NCI-H1694 treated with DMSO at 0.1 percent for 48 hours (cell line): ENCODE measurements at regions not wholly inside any gene's neighbourhood (a gene's known extent, or its start where the extent isn't known, plus 50 kb on each side); places are given as distances from the start of the nearest gene placed in this dataset.
"Not testable (repeated sequence)": the region's sequence is repeated elsewhere in the genome, so short reads cannot be mapped to it uniquely, and the experiment has no call there.

Experiments used
- DNase-seq: peaks from one replicate; lab custom pipeline; 2025; lab: John Stamatoyannopoulos, UW

DNA sequence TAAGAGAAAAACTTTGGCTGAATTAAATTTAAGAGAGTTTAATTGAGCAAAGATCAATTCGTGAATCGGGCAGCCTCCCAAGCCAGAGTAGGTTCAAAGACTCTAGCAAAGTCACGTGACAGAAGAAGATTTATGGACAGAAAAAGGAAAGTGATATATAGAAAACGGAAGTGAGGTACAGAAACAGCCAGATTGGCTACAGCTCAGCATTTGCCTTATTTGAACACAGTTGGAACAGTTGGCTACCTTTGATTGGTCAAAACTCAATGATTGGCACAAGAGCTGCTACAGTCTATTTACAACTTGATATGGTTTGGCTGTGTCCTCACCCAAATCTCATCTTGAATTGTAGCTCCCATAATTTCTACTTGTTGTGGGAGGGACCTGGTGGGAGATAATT lies 102.6 kb downstream of the PLG start:
- DNase-seq = no peak

DNA sequence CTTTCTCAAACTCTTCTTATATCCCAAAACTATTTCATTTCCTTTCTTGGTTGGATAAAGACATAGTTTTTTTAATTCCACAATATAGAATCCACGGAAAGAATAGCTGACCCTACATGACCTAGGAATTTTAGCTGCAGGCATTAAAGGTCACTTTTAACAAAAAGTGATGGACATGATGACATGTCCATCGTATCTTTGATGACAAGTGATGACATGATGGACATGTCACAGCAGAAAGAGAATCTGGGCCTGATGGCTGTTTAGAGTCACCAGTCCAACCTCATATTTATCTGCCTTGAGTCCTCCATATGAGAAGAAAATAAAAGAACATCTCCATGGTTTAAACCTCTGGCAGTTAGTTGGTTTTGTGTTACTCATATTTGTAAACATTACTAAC lies 106.2 kb downstream of the PLG start:
- DNase-seq = no peak

DNA sequence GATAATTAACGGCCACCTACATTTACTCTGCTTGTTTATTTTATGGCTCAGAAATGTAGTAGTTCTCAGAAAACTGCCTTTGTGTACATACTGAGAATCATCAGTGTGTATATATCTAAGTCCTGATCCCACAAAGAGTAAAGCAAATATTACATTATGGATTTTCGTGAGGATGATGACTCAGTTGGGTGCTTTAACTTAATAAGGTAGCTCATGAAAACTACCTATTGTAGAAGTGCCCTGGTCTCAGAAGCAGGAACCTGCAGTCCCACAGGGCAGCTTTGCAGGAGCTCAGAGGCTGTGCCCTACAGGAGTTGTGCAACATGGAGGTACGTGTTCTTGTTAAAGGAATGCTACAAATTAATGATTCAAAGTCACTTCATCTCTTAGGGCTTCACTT lies 108.2 kb downstream of the PLG start:
- DNase-seq = no peak

DNA sequence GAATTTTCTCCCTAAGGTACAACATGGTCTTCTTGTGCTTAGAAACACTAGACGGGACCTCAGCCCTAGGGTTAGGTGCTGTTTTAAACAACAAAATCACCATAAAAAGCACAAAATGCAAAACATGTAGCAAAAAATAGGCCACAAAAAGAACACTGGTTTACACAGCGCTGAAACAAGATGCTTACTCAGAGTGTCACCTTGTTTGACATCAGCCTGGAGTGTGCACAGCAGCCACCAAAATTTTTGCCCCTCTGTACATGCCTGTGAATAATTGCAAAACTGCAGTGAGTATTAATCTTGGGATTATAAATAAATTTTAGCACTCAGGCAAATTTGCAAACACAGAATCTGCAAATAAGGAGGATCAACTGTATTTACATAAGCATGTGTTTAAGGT lies 110.1 kb downstream of the PLG start:
- DNase-seq = no peak

DNA sequence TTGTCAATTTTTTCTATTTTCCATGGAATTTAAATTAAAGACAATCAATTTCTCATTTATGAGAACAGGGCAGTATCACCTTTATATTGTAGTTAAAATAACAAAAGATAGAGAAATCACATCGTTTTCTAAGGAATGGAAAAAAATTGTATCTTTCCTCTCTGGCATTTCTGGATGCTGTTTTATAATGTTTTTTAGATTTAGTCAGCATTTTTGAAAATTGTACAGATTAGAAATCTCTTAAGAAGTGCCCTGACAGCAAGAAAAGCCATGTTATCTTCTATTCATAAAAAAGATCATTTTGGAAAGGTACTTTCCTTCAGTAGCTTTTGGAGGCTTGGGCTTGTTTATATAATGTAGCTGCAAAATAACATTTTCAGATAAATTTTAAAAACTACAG lies 116.9 kb downstream of the PLG start:
- DNase-seq = no peak

DNA sequence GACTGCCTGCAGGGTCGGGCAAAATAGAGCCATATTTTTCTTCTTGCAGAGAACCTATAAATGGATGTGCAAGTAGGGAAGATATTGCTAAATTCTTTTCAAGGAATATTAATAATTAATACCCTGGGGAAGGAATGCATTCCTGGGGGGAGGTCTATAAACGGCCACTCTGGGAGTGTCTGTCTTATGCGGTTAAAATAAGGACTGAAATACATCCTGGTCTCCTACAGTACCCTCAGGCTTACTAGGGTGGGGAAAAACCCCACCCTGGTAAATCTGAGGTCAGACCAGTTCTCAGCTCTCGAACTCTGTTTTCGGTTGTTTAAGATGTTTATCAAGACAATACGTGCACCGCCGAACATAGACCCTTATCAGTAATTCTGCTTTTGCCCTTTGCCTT lies 118.6 kb downstream of the PLG start:
- not testable (repeated sequence) for DNase-seq

DNA sequence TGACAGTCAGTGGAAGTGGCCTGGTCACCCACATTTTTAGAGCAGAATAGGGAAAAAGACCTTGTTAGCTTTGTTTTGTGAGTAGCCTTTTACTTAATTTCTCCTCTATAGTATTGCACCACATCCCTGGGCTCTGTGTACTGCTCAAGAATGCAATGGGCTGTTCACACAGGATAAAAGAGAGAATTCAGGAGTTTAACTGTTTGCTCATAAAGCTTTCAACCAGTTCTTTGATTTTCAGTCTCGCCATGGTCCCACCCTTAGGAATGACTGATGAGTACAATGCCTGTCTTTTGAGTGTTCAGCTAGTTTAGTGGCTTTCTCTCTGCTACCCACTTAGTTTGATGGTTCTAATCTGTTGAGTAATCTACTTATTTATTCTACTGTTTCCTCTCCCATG lies 129.7 kb downstream of the PLG start:
- no peak for DNase-seq

DNA sequence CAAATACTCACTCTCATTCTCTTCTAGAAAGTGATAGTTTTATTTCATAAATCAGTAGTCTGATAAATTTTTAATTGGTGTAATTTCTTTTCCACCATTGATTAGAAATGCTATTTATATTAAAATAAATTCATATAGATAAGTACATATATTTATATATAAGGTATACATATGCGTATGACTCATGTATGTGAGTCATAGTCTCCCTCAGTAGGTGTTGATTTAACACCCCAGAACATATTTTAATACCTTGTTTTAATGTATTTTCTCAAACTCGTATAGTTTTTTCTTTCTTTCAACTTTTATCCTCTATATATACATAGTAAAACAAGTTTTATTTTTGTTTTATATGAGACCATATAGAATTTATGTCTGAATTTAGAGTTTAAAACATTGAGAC lies 130.4 kb downstream of the PLG start:
- no peak for DNase-seq

DNA sequence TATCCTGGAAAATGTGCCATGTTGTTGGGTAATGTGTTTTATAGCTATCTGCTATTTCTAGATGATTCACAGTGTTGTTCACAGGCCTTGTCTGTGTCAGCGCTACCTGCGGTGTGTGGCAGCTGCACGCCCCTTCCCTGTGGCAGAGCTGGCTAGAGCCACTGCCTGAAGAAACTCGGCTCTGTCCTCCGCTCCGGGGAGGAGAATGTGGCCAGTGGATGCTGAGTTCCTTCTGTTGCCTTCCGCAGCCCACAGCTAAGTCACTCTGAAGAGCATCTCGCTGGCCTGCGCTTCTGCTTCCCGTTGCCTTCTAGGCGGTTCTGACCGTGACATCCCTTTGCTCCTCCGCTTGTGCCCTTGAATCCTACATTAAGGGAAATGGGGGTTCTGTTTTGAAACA lies 135.1 kb downstream of the PLG start:
- no peak for DNase-seq

DNA sequence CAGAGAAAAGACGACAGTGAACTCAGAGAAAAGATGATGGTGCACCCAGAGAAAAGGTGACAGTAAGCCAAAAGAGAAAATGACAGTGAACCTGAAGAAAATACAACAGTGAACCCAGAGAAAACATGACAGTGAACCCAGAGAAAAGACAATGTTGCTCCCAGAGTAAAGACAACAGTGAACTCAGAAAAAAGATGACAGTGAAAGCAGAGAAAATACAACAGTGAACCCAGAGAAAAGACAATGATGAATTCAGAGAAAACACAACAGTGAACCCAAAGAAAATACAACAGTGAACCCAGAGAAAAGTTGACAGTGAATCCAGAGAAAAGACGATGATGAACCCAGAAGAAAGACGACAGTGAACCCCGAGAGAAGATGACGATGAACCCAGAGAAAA lies 140.5 kb upstream of the MAP3K4 start:
- no peak for DNase-seq

DNA sequence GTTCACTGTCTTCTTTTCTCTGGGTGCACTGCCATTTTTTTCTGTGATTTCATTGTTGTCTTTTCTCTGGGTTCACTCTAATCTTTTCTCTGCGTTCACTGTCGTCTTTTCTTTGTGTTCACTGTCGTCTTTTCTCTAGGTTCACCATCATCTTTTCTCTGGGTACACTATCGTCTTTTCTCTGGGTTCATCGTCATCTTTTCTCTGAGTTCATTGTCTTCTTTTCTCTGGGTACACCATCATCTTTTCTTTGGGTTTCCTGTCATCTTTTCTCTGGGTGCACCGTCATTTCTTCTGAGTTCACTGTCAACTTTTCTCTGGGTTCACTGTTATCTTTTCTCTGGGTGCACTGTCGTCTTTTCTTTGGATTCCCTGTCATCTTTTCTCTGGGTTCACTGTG lies 137.6 kb upstream of the MAP3K4 start:
- DNase-seq = no peak

DNA sequence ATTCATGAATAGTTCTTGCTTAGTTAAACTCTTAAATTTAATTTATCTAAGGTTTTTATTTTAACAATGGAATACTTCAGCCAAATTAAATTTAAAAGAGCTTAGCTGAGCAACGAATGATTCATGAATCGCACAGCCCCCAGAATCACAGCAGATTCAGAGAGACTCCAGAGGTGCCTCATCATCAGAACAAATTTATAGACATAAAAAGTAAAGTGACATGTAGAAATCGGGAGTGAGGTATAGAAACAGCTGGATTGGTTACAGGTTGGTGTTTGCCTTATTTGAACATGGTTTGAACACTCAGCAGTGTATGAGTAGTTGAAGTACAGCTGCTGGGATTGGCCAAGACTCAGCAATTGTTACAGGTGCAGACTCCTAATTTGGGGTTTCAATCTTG lies 132.7 kb upstream of the MAP3K4 start:
- no peak for DNase-seq

DNA sequence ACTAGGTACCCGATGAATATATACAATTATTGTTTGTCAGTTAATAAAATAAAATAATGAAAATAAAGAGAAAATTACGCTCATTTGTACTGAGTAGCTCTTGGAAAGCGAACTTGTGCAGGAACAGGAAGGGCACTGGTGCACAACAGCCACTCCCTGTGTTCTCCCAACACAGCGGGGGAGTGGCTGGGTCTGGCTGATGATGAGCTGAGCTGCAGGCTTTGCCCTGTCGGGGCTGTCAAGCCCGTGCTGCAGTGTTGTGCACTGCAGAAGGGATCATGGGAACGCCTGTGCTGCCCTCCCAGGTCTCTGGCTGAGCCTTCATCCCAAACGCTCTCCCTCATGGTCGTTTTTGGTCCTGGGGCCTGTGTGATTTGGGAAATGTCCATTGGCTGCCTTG lies 131.7 kb upstream of the MAP3K4 start:
- no peak for DNase-seq

DNA sequence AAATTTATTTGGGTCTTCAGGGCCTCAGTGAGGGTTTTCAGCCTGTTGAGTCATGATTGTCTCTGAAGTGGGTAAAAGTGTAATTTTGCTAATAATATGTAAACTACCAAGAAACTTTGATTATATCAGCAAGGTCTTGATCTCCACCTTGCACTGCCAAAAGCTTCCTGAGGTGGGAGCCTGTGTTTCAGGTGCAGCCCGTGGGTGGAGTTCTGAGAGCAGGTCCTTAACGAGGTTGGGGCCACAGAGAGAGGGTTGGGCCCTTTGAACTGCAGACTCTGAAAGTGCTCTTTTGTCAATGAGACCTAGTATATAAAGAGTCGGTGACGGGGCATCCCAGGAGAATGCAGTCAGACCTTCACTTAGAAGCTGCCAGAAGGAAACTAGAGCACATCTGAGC lies 129.7 kb upstream of the MAP3K4 start:
- no peak for DNase-seq

DNA sequence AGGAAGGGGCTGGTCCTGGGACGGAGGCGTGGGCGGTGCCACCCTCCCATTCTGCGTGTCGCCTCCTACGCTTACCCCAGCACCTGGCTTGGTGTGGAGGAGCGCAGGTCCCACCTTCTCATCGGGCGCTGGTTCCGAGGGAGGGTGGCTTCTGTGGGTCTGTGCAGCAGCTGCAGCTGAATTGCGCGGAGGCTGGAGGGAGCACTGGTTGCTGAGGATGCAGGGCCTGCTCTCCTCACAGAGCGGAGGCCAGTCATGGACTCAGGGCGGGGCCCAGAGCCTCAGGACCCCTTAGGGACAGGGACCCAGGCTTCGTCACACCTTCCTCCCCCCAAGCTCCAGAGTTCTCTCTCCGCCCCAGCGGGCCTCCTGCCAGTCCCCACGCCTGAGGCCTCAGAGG lies 127.8 kb upstream of the MAP3K4 start:
- DNase-seq = no peak

DNA sequence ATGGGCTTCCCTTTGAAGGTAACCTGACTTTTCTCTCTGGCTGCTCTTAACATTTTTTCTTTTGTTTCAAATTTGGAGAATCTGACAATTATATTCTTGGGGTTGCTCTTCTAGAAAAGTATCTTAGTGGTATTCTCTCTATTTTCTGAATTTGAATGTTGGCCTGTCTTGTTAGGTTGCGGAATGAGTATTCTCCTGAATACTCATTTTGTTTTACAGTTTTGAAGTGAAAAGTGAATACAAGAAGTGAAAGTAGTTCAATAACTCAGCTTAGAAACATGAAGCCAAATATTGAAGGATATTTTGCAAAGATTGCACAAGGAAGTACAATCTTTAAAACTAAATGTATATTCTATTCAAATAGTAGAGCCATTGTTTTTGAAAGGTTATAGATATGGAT lies 120.2 kb upstream of the MAP3K4 start:
- DNase-seq = no peak

DNA sequence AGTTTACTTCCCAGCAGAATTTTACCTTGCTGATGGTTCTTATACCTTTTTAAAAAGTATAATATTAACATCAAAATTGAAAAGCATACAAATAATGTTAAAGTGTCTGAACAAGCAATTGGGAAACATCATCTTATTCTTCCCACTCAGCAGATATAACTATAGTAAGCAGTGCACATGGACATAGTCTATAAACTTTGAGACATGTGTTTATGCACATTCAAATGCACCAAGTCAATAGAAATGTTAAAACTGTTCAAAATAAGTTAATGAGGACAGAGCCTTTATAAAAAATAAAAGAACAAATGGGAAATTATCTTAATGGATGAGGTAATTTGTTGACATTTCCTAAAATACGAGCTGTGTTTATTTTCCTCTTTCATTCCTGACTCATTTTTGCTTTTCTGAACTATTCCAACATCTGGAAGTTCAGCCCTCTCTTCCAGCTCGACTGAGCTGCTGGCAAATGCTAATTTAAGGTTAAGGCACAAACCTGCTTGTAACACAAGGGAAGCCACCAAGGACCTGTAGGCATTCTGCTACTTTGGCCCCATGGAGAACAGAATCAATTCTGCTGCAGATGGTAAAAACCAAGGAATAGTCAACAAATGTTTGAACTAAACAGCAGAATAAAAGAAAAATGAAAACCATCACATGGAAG lies 110.3 kb upstream of the MAP3K4 start:
- DNase-seq = no peak

DNA sequence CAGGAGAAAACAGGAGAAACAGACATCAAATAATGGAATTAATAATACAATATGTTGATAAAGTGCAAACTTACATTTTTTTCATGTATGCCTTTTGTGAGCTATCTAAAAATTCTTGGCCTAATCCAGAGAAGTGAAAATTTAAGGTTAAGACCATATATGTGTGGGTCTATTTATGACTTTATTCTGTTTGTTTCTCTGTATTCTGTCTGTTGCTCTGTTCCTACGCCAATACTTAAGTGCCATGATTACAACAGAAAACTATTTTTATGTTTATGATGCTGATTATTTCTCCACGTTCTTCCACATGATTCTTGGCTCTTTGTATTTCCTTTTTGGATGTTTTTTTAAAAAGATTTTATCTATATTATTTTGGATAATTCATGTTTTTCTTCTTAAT lies 109.6 kb upstream of the MAP3K4 start:
- DNase-seq = no peak

DNA sequence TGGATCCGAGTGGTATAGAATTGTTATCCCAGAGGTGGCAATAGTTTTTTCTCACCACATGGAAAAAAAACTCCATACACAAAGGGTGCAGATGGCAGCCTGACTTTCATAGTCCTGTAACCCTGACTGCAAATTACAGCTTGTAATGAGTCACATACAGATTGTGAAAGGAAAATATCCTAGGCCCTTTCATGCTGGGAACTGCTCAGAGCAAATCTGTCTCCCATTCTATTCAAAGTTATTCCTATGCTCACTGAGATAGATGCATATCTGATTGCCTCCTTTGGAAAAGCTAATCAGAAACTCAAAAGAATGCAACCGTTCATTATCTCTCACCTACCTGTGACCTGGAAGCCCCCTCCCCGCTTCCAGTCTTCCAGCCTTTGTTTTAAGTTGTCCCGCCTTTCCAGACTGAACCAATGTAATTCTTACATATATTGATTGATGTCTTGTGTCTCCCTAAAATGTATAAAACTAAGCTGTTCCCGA lies 108.7 kb upstream of the MAP3K4 start:
- no peak for DNase-seq

DNA sequence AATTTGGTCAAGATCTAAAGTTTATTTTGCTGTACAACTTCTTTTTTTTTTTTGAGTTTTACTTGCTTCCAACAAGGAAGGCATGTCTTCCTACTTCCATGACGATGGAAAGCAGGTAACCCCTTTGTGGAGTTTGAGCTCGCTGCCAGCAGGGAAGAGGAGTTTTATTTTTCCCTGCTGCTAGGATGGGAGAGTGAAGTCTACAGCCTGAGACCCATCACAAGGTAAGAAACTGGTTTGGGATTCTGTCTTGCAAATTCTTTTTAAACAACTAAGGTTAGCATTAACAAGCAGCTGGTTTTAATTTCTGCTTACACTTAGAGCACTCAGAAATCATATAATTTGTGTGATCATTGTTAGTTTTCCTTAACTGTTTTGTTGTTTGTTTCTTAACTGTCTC lies 108.0 kb upstream of the MAP3K4 start:
- no peak for DNase-seq

DNA sequence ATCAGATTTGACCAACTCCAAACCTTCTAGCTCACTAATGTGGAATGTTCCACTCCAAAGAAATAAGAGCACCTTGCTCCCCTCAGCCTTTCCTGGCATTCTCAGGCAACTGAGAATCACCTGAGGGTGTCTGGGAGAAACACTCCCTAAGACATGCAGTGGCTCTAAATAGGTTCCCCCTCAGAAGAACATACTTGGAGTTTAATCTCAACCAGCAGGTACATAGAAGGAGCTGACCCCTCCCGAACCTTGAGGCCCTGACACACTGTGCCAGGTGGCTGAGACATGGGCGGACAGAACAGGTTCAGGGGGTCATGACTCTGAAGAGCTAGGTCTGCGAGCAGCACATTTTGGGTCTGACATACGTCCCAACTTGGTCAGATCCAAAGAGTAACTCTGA lies 107.6 kb upstream of the MAP3K4 start:
- no peak for DNase-seq

DNA sequence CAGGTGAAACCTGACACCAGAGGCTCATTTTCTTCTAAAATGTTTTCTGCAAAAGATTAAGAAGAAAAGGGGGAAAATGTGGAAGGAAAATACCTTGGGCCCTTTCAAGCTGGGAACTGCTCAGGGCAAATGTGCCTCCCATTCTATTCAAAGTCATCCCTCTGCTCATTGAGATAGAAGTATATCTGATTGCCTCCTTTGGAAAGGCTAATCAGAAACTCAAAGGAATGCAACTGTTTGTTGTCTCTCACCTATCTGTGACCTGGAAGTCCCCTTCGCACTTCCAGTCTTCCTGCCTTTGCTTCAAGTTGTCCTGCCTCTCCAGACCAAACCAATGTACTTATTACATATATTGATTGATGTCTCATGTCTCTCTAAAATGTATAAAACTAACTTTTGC lies 102.4 kb upstream of the MAP3K4 start:
- DNase-seq = not testable (repeated sequence)

DNA sequence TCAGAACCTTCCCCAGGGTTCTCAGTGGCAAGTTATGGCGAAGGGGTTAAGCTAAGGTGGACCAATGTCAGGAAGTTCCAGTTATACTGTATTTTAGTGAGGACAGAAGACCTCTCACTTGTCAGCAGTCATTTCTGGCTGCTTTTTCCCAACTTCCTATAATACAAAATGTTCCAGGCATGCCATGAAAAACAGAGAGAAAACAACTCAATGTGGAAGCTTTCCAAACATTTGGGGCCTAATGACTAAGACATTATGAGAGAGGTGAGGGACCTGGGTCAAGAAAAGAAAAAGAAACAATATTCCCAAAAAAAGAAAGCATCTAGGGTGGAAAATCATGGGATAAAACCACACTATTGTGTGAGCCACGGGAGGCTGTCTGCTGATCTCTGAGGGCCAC lies 99.9 kb upstream of the MAP3K4 start:
- no peak for DNase-seq

DNA sequence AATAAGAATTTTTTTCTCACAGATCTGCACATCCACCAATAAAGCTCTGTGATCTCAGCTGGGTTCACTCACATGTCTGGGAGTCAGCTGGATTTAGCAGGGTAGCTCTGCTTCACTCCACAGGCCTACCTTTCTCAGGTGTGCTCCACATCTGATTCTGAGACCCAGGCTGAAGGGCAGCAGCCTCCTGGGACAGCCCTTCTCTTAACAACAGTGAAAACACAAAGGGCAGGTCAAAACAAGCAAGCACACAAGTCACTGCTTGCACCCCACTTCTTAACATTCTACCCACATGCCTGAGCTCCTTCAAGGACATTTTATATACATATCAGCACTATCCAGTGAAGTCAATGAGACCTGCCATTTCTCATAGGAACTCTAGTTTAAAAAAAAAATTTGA lies 96.0 kb upstream of the MAP3K4 start:
- DNase-seq = no peak
